ENCODE measurements at regions not wholly inside any gene's neighbourhood (a gene's known extent, or its start where the extent isn't known, plus 50 kb on each side); places are given as distances from the start of the nearest gene placed in this dataset.

DNA sequence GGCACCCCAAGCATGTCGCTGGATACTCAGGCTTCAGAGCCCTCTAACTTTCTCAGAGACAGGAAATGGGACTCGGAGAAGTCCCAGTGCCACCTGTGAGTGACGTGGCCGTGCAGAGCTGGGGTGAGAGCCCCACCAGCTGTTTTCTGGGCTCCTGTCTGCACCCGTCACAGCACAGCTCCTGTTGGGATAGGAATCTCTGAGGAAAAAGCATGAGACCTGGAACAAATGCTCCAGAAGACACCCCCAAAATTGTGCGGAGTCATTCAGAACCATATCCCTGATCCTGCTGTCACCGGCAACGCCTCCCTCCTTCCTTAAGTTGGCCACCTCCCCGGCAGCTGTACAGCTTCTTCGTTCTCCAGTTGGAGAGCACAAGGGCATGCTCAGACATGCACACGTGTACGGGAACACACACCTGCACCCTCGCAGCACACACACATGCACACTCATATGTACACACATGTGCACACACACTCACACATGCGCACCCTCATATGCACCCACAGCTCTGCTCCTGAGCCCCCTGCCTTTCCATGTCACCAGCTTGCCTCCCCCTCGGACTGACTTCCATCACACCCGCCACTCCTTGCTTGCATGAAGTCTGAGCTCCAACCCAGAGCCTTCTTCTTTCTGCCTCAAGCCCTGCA, 1430.0 kb downstream of the BRD1 start:
- Histone ChIP-seq H3K27me3 (ENCODE audit: insufficient read depth, poor library complexity, severe bottlenecking) (no peaks in the 10 kb centered on the region), H3K27ac (replicated peaks) (no peak overlapping the region), H3K4me3 (replicated peaks; ENCODE audit: insufficient read depth, low read length) (no peak overlapping the region)
- TF ChIP-seq, protein P1, sequence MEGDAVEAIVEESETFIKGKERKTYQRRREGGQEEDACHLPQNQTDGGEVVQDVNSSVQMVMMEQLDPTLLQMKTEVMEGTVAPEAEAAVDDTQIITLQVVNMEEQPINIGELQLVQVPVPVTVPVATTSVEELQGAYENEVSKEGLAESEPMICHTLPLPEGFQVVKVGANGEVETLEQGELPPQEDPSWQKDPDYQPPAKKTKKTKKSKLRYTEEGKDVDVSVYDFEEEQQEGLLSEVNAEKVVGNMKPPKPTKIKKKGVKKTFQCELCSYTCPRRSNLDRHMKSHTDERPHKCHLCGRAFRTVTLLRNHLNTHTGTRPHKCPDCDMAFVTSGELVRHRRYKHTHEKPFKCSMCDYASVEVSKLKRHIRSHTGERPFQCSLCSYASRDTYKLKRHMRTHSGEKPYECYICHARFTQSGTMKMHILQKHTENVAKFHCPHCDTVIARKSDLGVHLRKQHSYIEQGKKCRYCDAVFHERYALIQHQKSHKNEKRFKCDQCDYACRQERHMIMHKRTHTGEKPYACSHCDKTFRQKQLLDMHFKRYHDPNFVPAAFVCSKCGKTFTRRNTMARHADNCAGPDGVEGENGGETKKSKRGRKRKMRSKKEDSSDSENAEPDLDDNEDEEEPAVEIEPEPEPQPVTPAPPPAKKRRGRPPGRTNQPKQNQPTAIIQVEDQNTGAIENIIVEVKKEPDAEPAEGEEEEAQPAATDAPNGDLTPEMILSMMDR (IDR thresholded peaks at IDR 0.05; ENCODE audit: insufficient read depth, low read length): no peak
- no peak for DNase-seq (ENCODE audit: low read depth in 1 of 2, low spot score in 1 of 2)

DNA sequence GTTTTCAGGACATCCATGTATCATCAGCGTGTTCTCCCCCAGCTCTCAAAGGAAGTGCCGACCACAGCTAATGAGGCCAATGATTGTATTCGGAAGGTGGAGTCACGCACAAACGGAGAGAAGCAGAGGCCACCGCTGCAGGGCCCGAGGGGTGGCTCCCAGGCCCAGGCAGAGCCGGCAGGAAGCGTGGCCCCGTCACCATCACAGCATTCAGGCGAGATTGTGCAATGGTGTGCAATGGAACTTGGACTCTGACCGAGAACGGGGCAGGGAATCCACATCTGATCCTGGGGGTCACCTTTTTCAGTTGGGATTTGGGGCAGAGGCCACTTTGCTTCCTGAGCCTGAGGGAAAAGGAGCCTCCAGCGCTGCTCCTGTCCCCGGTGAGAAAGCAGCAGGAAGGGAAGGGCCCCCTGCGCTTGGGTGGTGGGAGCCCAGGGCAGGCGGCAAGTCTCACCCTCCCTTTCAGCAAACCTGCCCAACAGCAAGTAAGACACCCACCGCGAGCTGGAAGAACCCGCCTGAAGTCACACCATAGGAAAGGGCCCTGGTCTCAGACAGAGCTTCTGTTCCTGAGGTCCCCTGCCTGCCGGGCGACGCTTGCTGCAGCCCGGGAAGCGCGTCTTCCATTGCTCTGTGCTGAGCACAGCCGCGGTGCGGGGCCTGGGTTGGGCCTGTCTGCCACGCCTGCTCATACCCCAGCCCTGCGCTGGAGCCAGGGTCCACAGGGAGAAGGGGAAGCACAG, 1430.7 kb downstream of the BRD1 start:
- H3K27ac ChIP-seq (replicated peaks): no peak overlapping the region
- no peak overlapping the region for H3K4me3 ChIP-seq (replicated peaks; ENCODE audit: insufficient read depth, low read length)
- no peaks in the 10 kb centered on the region for H3K27me3 ChIP-seq (ENCODE audit: insufficient read depth, poor library complexity, severe bottlenecking)
- no peak for TF ChIP-seq SPI1 (IDR thresholded peaks at IDR 0.05; ENCODE audit: borderline replicate concordance, low read depth)
- TF ChIP-seq, protein P1 (IDR thresholded peaks at IDR 0.05; ENCODE audit: insufficient read depth, low read length): no peak
- TF ChIP-seq GABPA (IDR thresholded peaks at IDR 0.05; ENCODE audit: low read depth): no peak
- no peak for TF ChIP-seq POLR2AphosphoS5 (IDR thresholded peaks at IDR 0.05; ENCODE audit: low read depth)
- TF ChIP-seq, protein P2, sequence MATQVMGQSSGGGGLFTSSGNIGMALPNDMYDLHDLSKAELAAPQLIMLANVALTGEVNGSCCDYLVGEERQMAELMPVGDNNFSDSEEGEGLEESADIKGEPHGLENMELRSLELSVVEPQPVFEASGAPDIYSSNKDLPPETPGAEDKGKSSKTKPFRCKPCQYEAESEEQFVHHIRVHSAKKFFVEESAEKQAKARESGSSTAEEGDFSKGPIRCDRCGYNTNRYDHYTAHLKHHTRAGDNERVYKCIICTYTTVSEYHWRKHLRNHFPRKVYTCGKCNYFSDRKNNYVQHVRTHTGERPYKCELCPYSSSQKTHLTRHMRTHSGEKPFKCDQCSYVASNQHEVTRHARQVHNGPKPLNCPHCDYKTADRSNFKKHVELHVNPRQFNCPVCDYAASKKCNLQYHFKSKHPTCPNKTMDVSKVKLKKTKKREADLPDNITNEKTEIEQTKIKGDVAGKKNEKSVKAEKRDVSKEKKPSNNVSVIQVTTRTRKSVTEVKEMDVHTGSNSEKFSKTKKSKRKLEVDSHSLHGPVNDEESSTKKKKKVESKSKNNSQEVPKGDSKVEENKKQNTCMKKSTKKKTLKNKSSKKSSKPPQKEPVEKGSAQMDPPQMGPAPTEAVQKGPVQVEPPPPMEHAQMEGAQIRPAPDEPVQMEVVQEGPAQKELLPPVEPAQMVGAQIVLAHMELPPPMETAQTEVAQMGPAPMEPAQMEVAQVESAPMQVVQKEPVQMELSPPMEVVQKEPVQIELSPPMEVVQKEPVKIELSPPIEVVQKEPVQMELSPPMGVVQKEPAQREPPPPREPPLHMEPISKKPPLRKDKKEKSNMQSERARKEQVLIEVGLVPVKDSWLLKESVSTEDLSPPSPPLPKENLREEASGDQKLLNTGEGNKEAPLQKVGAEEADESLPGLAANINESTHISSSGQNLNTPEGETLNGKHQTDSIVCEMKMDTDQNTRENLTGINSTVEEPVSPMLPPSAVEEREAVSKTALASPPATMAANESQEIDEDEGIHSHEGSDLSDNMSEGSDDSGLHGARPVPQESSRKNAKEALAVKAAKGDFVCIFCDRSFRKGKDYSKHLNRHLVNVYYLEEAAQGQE (IDR thresholded peaks at IDR 0.05; ENCODE audit: insufficient replicate concordance, low read depth): no peak
- DNase-seq (ENCODE audit: low read depth in 1 of 2, low spot score in 1 of 2): no peak

DNA sequence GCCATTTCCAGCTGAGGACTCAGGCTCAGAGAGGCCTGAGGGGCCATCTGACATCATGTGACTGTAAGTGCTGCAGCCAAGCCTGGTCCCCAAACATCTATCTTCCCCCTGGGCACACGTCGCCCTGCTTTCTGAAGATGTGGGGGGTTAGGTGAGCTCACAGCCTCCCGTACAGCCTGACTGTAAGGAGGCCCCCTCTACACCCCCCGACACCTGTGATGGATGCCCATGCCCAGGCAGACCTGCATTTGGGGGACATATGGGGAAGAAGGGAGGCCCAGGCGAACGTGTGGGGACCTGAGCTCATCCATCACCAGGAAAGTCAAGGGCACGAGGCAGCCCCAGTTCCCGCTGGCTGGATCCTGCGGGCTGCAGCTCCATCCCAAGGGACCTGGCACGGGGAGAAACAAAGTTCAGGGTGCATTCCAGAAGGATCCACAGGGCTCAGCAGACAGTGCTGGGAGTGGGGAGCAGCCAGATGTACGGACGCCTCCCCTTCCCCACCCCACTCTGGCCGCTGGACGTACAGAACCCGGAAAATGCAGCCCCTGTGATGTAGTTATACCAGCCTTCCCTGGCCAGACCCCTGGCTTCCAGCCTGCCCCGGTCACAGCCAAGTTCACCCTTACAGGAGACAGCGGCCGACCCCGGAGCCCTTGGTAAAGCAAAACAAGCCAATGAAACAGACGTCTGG, 1431.4 kb downstream of the BRD1 start:
- Histone ChIP-seq H3K27me3 (ENCODE audit: insufficient read depth, poor library complexity, severe bottlenecking) (no peaks in the 10 kb centered on the region), H3K4me3 (replicated peaks; ENCODE audit: insufficient read depth, low read length) (no peak overlapping the region), H3K27ac (replicated peaks) (no peak overlapping the region)
- no peak for DNase-seq (ENCODE audit: low read depth in 1 of 2, low spot score in 1 of 2)
- TF ChIP-seq, protein P1 (IDR thresholded peaks at IDR 0.05; ENCODE audit: insufficient read depth, low read length): no peak
- no peak for TF ChIP-seq SPI1 (IDR thresholded peaks at IDR 0.05; ENCODE audit: borderline replicate concordance, low read depth)
- TF ChIP-seq POLR2AphosphoS5 (IDR thresholded peaks at IDR 0.05; ENCODE audit: low read depth): no peak
- TF ChIP-seq, protein P2 (IDR thresholded peaks at IDR 0.05; ENCODE audit: insufficient replicate concordance, low read depth): no peak
- no peak for TF ChIP-seq GABPA (IDR thresholded peaks at IDR 0.05; ENCODE audit: low read depth)

All from HL-60 (cell line).